K562 (cell line): ENCODE measurements at regions not wholly inside any gene's neighbourhood (a gene's known extent, or its start where the extent isn't known, plus 50 kb on each side); places are given as distances from the start of the nearest gene placed in this dataset.

ENCODE experiments used
- ATAC-seq: fragments of 200-7000 bp; cut with Tn5 transposase; 3 replicates; pipeline ENCODE4 v1.9.1; 2020; ENCODE audit warnings: moderate library complexity
- BruUV-seq: library from RNA; stranded (reverse); fragments of 400-500 nt; replicated peaks from 2 replicates; lab custom pipeline; 2021; lab: Mats Ljungman, UMichigan
- CTCF ChIA-PET: fragments of 300-600 bp; formaldehyde crosslinking; extraction: SDS; loops from one replicate; lab custom pipeline; 2021; ENCODE audit warnings: low intra/inter-chr PET ratio; lab: Yijun Ruan, JAX
- POLR2A ChIA-PET: fragments of 300-600, 350-650 bp; sonication (Branson Sonifier 250); formaldehyde crosslinking; extraction: SDS; loops from one replicate; lab custom pipeline; 2021; ENCODE audit warnings: antibody characterized with exemption, inconsistent platforms; lab: Yijun Ruan, JAX
- DNase-seq, 4 experiments: peaks; one replicate each; pipeline versions ENCODE4 v3.0.0 to v3.0.0-alpha.2; 2011 to 2018; ENCODE audit warnings: low spot score in 3 of 4, mixed read lengths in 3 of 4; ENCODE audit errors: extremely low read depth in 1 of 4
- FAIRE-seq: peaks from 2 replicates; lab custom pipeline; 2011; peaks lifted over from hg19 to GRCh38; lab: Jason Lieb, UNC
- H2AFZ ChIP-seq: 2 replicates; pipeline ENCODE4 v1.6.0; 2011; ENCODE audit warnings: low read depth, low read length, control low read depth, inconsistent platforms
- H3K27ac ChIP-seq: fragments of 200-600 bp; 3 replicates; pipeline ENCODE4 v1.8.0; 2011; ENCODE audit warnings: low read depth, mild to moderate bottlenecking, control low read depth, inconsistent platforms, low read length, moderate library complexity, mixed read lengths; ENCODE audit errors: extremely low read depth
- H3K27me3 ChIP-seq, 2 experiments: fragments of 300-600 bp in 1 of 2; 2 replicates in 1 of 2; 3 replicates in 1 of 2; pipeline versions ENCODE4 v1.6.0 to v1.8.0; 2011; ENCODE audit warnings: inconsistent platforms in 2 of 2, low read length in 2 of 2, mild to moderate bottlenecking in 1 of 2, mixed read lengths in 1 of 2, moderate library complexity in 1 of 2; ENCODE audit not compliant: control insufficient read depth in 2 of 2, insufficient read depth in 2 of 2
- H3K36me3 ChIP-seq: fragments of 300-600 bp; 3 replicates; pipeline ENCODE4 v1.8.0; 2011; ENCODE audit warnings: mild to moderate bottlenecking, low read length, inconsistent platforms; ENCODE audit not compliant: control insufficient read depth, insufficient read depth
- H3K4me1 ChIP-seq, 2 experiments: fragments of 200-600 bp in 1 of 2; replicated peaks in 1 of 2; 2 replicates in 1 of 2; 3 replicates in 1 of 2; pipeline versions ENCODE4 v1.5.1 to v1.8.0; 2011; ENCODE audit warnings: inconsistent platforms in 2 of 2, low read length in 2 of 2, mild to moderate bottlenecking in 1 of 2, mixed read lengths in 1 of 2, moderate library complexity in 1 of 2; ENCODE audit not compliant: control insufficient read depth in 2 of 2, insufficient read depth in 2 of 2
- H3K4me2 ChIP-seq: 2 replicates; pipeline ENCODE4 v1.6.1; 2011; ENCODE audit warnings: low read length, control low read depth, inconsistent platforms, mixed read lengths; ENCODE audit not compliant: insufficient read depth
- H3K4me3 ChIP-seq: fragments of 200-600 bp; sonication (generic), shearing (Covaris generic); 2 replicates; pipeline ENCODE4 v1.5.1; 2016; ENCODE audit warnings: control low read depth, inconsistent platforms
- H3K79me2 ChIP-seq: fragments of 200-600 bp; 3 replicates; pipeline ENCODE4 v1.8.0; 2011; ENCODE audit warnings: low read length, inconsistent platforms; ENCODE audit not compliant: control insufficient read depth, insufficient read depth
- H3K9ac ChIP-seq, 2 experiments: 2 replicates each; pipeline versions ENCODE4 v1.6.0 to v1.6.1; 2011; ENCODE audit warnings: low read depth in 2 of 2, low read length in 2 of 2, control low read depth in 1 of 2, inconsistent platforms in 1 of 2, mild to moderate bottlenecking in 1 of 2, mixed read lengths in 1 of 2; ENCODE audit not compliant: insufficient read depth in 1 of 2
- H3K9me1 ChIP-seq: one replicate; pipeline ENCODE4 v1.6.0; 2011; ENCODE audit warnings: inconsistent platforms, mild to moderate bottlenecking, low read length, moderate library complexity; ENCODE audit not compliant: control insufficient read depth, insufficient read depth
- H3K9me3 ChIP-seq: replicated peaks from 2 replicates; pipeline ENCODE4 v1.5.1; 2011; ENCODE audit warnings: low read depth, low read length, inconsistent platforms; ENCODE audit not compliant: control insufficient read depth, insufficient read depth
- H4K20me1 ChIP-seq: replicated peaks from 2 replicates; pipeline ENCODE4 v1.6.1; 2011; ENCODE audit warnings: low read length, inconsistent platforms, mixed read lengths; ENCODE audit not compliant: control insufficient read depth, insufficient read depth
- BDP1 ChIP-seq: IDR thresholded peaks from 3 replicates; pipeline ENCODE4 v1.6.1; 2011; ENCODE audit not compliant: insufficient read length, insufficient read depth
- KAT2B ChIP-seq: IDR thresholded peaks from one replicate; pipeline ENCODE4 v1.6.1; 2012; ENCODE audit warnings: low read depth, mild to moderate bottlenecking, control low read depth, inconsistent platforms, low read length, moderate library complexity
- KLF1 ChIP-seq: fragments of 450-650 bp; IDR thresholded peaks from 2 replicates; pipeline ENCODE4 v1.6.1; 2016; ENCODE audit warnings: missing genetic modification characterization, missing compliant biosample characterization
- POLR2B ChIP-seq: fragments of 450-650 bp; IDR thresholded peaks from 2 replicates; pipeline ENCODE4 v1.6.1; 2018; ENCODE audit warnings: low read depth; ENCODE audit not compliant: partially characterized antibody
- RBM22 ChIP-seq: fragments of 200-400 bp; formaldehyde crosslinking; IDR thresholded peaks from 2 replicates; pipeline ENCODE4 v1.6.1; 2018; ENCODE audit warnings: low read length, low read depth; ENCODE audit not compliant: poor library complexity, severe bottlenecking
- SIN3A ChIP-seq, 2 experiments: fragments of 150-350 bp in 1 of 2; IDR thresholded peaks; 2 replicates each; pipeline ENCODE4 v1.6.1; 2011 to 2016; ENCODE audit warnings: borderline replicate concordance in 2 of 2, low read depth in 2 of 2, low read length in 2 of 2, mild to moderate bottlenecking in 2 of 2, moderate library complexity in 2 of 2; ENCODE audit not compliant: control insufficient read depth in 1 of 2
- SP2 ChIP-seq: IDR thresholded peaks from 2 replicates; pipeline ENCODE4 v1.6.1; 2011; ENCODE audit warnings: mild to moderate bottlenecking, low read depth, low read length, moderate library complexity; ENCODE audit not compliant: poor library complexity, severe bottlenecking; ENCODE audit errors: extremely low read depth
- TEAD4 ChIP-seq, 2 experiments: sonication (generic) in 1 of 2; formaldehyde crosslinking in 1 of 2; IDR thresholded peaks; 2 replicates each; pipeline versions ENCODE4 v1.6.1 to v1.8.0; 2012 to 2022; ENCODE audit warnings: borderline replicate concordance in 1 of 2, inconsistent platforms in 1 of 2, low read length in 1 of 2, mild to moderate bottlenecking in 1 of 2, missing genetic modification reagents in 1 of 2
- ZBTB7A ChIP-seq: IDR thresholded peaks from 2 replicates; pipeline ENCODE4 v1.6.1; 2011; ENCODE audit warnings: low read depth, mild to moderate bottlenecking, low read length, moderate library complexity, borderline replicate concordance; ENCODE audit not compliant: control insufficient read depth
- ZFP30 ChIP-seq: fragments of 250-450 bp; sonication (Bioruptor Pico); IDR thresholded peaks from 2 replicates; pipeline ENCODE4 v1.8.0; 2022; ENCODE audit warnings: moderate library complexity, mild to moderate bottlenecking, inconsistent platforms, borderline replicate concordance
- ZNF277 ChIP-seq: fragments of 250-450 bp; sonication (Bioruptor Pico); IDR thresholded peaks from 2 replicates; pipeline ENCODE4 v1.8.0; 2022; ENCODE audit warnings: inconsistent platforms, mild to moderate bottlenecking, moderate library complexity, borderline replicate concordance
- ZNF586 ChIP-seq: fragments of 450-650 bp; formaldehyde crosslinking; conservative IDR thresholded peaks from 2 replicates; pipeline ENCODE4 v1.4.0; 2020; ENCODE audit warnings: mild to moderate bottlenecking, moderate library complexity
- WGBS: fragments of 100-300 bp; shearing (Covaris generic); methylation state at CpG from one replicate; pipeline ENCODE4 v1.1.6; 2016; ENCODE audit warnings: low coverage, mixed read lengths; ENCODE audit not compliant: insufficient coverage; ENCODE audit errors: missing lambda C conversion rate; 5-methylcytosine and 5-hydroxymethylcytosine counted together
- in situ Hi-C: fragments of 300-500 bp; cut with MboI; formaldehyde crosslinking; loops from 4 replicates; pipeline ENCODE4 v1.15.0; 2018; ENCODE audit warnings: inconsistent platforms, mixed read lengths
- intact Hi-C: fragments of 100-400 bp; cut with micrococcal nuclease; formaldehyde crosslinking; loops from 2 replicates; pipeline ENCODE4 v1.14.2; 2022
- TF ChIP-seq, protein P1 (sequence below), 2 experiments: IDR thresholded peaks; 2 replicates each; pipeline ENCODE4 v1.6.1; 2011; ENCODE audit warnings: borderline replicate concordance in 1 of 2, control low read depth in 1 of 2, low read depth in 1 of 2, low read length in 1 of 2, mild to moderate bottlenecking in 1 of 2, mixed read lengths in 1 of 2, moderate library complexity in 1 of 2; ENCODE audit not compliant: insufficient read depth in 1 of 2, insufficient read length in 1 of 2, poor library complexity in 1 of 2, severe bottlenecking in 1 of 2; ENCODE audit errors: extremely low read depth in 1 of 2
- TF ChIP-seq, protein P2 (sequence below): fragments of 450-650 bp; IDR thresholded peaks from 2 replicates; pipeline ENCODE4 v1.6.1; 2016; ENCODE audit warnings: missing biosample characterization, missing genetic modification characterization
- TF ChIP-seq, protein P3 (sequence below): sonication (generic); formaldehyde crosslinking; IDR thresholded peaks from 2 replicates; pipeline ENCODE4 v1.8.0; 2022; ENCODE audit warnings: mild to moderate bottlenecking, low read depth, missing genetic modification reagents

- no peak overlapping the region for H3K4me3 ChIP-seq
- no TSS peak for BruUV-seq
- H3K4me2 ChIP-seq, result no peak overlapping the region
- ChIA-PET POLR2A (no interaction called here), CTCF (no interaction called here)
- no peaks in the 10 kb centered on the region for H3K79me2 ChIP-seq
- ATAC-seq (no peak), DNase-seq (no peak), FAIRE-seq (no peak)
- no peaks in the 10 kb centered on the region for H3K9me1 ChIP-seq
- no peaks in the 10 kb centered on the region for H3K9me3 ChIP-seq
- H2AFZ ChIP-seq, result no peak overlapping the region
- TF ChIP-seq, protein P1, sequence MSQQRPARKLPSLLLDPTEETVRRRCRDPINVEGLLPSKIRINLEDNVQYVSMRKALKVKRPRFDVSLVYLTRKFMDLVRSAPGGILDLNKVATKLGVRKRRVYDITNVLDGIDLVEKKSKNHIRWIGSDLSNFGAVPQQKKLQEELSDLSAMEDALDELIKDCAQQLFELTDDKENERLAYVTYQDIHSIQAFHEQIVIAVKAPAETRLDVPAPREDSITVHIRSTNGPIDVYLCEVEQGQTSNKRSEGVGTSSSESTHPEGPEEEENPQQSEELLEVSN (IDR thresholded peaks at IDR 0.05; ENCODE audit: borderline replicate concordance in 1 of 2, extremely low read depth in 1 of 2, insufficient read depth in 1 of 2, insufficient read length in 1 of 2, low read depth in 1 of 2, low read length in 1 of 2, poor library complexity in 1 of 2, severe bottlenecking in 1 of 2), result no peak
- no peak for TF ChIP-seq ZNF277 (CRISPR knock-in tag)
- TF ChIP-seq RBM22, result no peak
- no peak for TF ChIP-seq SIN3A (IDR thresholded peaks at IDR 0.05; ENCODE audit: borderline replicate concordance in 2 of 2, control insufficient read depth in 1 of 2, low read depth in 2 of 2, low read length in 2 of 2)
- TF ChIP-seq POLR2B, result no peak
- no peak for TF ChIP-seq ZFP30 (CRISPR knock-in tag)
- no peak for TF ChIP-seq ZNF586 (CRISPR knock-in tag)
- TF ChIP-seq TEAD4 (IDR thresholded peaks at IDR 0.05; ENCODE audit: low read length), result no peak
- TF ChIP-seq TEAD4 (CRISPR knock-in tag; IDR thresholded peaks at IDR 0.05; ENCODE audit: borderline replicate concordance), result no peak
- TF ChIP-seq KLF1 (tag), result no peak
- no peak for TF ChIP-seq KAT2B
- TF ChIP-seq, protein P2, sequence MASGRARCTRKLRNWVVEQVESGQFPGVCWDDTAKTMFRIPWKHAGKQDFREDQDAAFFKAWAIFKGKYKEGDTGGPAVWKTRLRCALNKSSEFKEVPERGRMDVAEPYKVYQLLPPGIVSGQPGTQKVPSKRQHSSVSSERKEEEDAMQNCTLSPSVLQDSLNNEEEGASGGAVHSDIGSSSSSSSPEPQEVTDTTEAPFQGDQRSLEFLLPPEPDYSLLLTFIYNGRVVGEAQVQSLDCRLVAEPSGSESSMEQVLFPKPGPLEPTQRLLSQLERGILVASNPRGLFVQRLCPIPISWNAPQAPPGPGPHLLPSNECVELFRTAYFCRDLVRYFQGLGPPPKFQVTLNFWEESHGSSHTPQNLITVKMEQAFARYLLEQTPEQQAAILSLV, result no peak
- no peak for TF ChIP-seq SP2
- no peak for TF ChIP-seq ZBTB7A
- TF ChIP-seq BDP1, result no peak
- TF ChIP-seq, protein P3, sequence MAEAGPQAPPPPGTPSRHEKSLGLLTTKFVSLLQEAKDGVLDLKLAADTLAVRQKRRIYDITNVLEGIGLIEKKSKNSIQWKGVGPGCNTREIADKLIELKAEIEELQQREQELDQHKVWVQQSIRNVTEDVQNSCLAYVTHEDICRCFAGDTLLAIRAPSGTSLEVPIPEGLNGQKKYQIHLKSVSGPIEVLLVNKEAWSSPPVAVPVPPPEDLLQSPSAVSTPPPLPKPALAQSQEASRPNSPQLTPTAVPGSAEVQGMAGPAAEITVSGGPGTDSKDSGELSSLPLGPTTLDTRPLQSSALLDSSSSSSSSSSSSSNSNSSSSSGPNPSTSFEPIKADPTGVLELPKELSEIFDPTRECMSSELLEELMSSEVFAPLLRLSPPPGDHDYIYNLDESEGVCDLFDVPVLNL, result no peak
- intact Hi-C loops, result no loop called here
- peaks cover 0 to 12% of the 10 kb centered on the region in 2 experiments; a peak in 1 of 5 replicates for H3K27me3 ChIP-seq
- no peak overlapping the region for H3K27ac ChIP-seq
- no peaks in the 10 kb centered on the region for H3K4me1 ChIP-seq
- H3K9ac ChIP-seq, result no peak overlapping the region
- H4K20me1 ChIP-seq, result no peaks in the 10 kb centered on the region
- H3K36me3 ChIP-seq, result no peaks in the 10 kb centered on the region
- WGBS, result 0% methylated on average over 2 of the region's 2 CpGs
- in situ Hi-C loops, result no loop called here
These were observed 242.1 kb upstream of the NLRP1 start for GRCh38 chr17:5826384-5826783.
